ENCODE measurements at regions not wholly inside any gene's neighbourhood (a gene's known extent, or its start where the extent isn't known, plus 50 kb on each side); places are given as distances from the start of the nearest gene placed in this dataset.
"Not testable (repeated sequence)": the region's sequence is repeated elsewhere in the genome, so short reads cannot be mapped to it uniquely, and the experiment has no call there.

- Histone ChIP-seq H3K4me1 (ENCODE audit: control insufficient read depth in 3 of 3, insufficient read depth in 2 of 3, low read depth in 1 of 3, low read length in 2 of 3) (no peaks in the 10 kb centered on the region), H3K27ac (ENCODE audit: low read depth in 1 of 3, low read length in 2 of 3) (no peak overlapping the region), H3K36me3 (ENCODE audit: control insufficient read depth in 3 of 3, insufficient read depth in 2 of 3, low read depth in 1 of 3, low read length in 3 of 3) (no peaks in the 10 kb centered on the region), H3K4me3 (ENCODE audit: low read depth in 1 of 3, low read length in 3 of 3) (no peak overlapping the region), H3K9me3 (ENCODE audit: control insufficient read depth in 2 of 2, insufficient read depth in 1 of 2, low read depth in 1 of 2, low read length in 1 of 2) (no peaks in the 10 kb centered on the region), H3K27me3 (ENCODE audit: control insufficient read depth in 3 of 3, insufficient read depth in 3 of 3, low read length in 3 of 3) (peaks cover 0 to 16% (median 4%) of the 10 kb centered on the region in 3 donors)
- no peak for FAIRE-seq
- WGBS, 3 donors, result 63 to 82% (median 65%) methylated on average over 2 of the region's 2 CpGs
- no peak for DNase-seq
These were observed 110.0 kb upstream of the PABPC3 start for GRCh38 chr13:24985896-24986295.

GRCh38 chr13:24986826-24987225, 109.1 kb upstream of the PABPC3 start:
- no peaks in the 10 kb centered on the region for H3K4me1 ChIP-seq (ENCODE audit: control insufficient read depth in 3 of 3, insufficient read depth in 2 of 3, low read depth in 1 of 3, low read length in 2 of 3)
- peaks cover 0 to 16% (median 4%) of the 10 kb centered on the region in 3 donors for H3K27me3 ChIP-seq (ENCODE audit: control insufficient read depth in 3 of 3, insufficient read depth in 3 of 3, low read length in 3 of 3)
- H3K9me3 ChIP-seq (ENCODE audit: control insufficient read depth in 2 of 2, insufficient read depth in 1 of 2, low read depth in 1 of 2, low read length in 1 of 2), result no peaks in the 10 kb centered on the region
- DNase-seq (no peak), FAIRE-seq (no peak)
- 88 to 94% (median 89%) methylated on average over 9 of the region's 9 CpGs for WGBS, 3 donors
- H3K27ac ChIP-seq (ENCODE audit: low read depth in 1 of 3, low read length in 2 of 3), result no peak overlapping the region
- no peak overlapping the region for H3K4me3 ChIP-seq (ENCODE audit: low read depth in 1 of 3, low read length in 3 of 3)
- no peaks in the 10 kb centered on the region for H3K36me3 ChIP-seq (ENCODE audit: control insufficient read depth in 3 of 3, insufficient read depth in 2 of 3, low read depth in 1 of 3, low read length in 3 of 3)

- H3K27ac ChIP-seq (ENCODE audit: low read depth in 1 of 3, low read length in 2 of 3); H3K36me3 ChIP-seq (ENCODE audit: control insufficient read depth in 3 of 3, insufficient read depth in 2 of 3, low read depth in 1 of 3, low read length in 3 of 3); FAIRE-seq; DNase-seq; H3K4me3 ChIP-seq (ENCODE audit: low read depth in 1 of 3, low read length in 3 of 3); H3K4me1 ChIP-seq (ENCODE audit: control insufficient read depth in 3 of 3, insufficient read depth in 2 of 3, low read depth in 1 of 3, low read length in 2 of 3); H3K9me3 ChIP-seq (ENCODE audit: control insufficient read depth in 2 of 2, insufficient read depth in 1 of 2, low read depth in 1 of 2, low read length in 1 of 2): not testable (repeated sequence)
- WGBS, 3 donors, result 46 to 62% (median 50%) methylated on average over 6 of the region's 6 CpGs
- peaks cover 0 to 16% (median 4%) of the 10 kb centered on the region in 3 donors for H3K27me3 ChIP-seq (ENCODE audit: control insufficient read depth in 3 of 3, insufficient read depth in 3 of 3, low read length in 3 of 3)
These were observed 106.0 kb upstream of the PABPC3 start for GRCh38 chr13:24989959-24990358.

GRCh38 chr13:24992946-24993345, 103.0 kb upstream of the PABPC3 start:
- 73 to 89% (median 77%) methylated on average over 4 of the region's 4 CpGs for WGBS, 3 donors
- H3K27ac ChIP-seq (ENCODE audit: low read depth in 1 of 3, low read length in 2 of 3); H3K36me3 ChIP-seq (ENCODE audit: control insufficient read depth in 3 of 3, insufficient read depth in 2 of 3, low read depth in 1 of 3, low read length in 3 of 3); H3K9me3 ChIP-seq (ENCODE audit: control insufficient read depth in 2 of 2, insufficient read depth in 1 of 2, low read depth in 1 of 2, low read length in 1 of 2); DNase-seq; H3K27me3 ChIP-seq (ENCODE audit: control insufficient read depth in 3 of 3, insufficient read depth in 3 of 3, low read length in 3 of 3); FAIRE-seq; H3K4me1 ChIP-seq (ENCODE audit: control insufficient read depth in 3 of 3, insufficient read depth in 2 of 3, low read depth in 1 of 3, low read length in 2 of 3); H3K4me3 ChIP-seq (ENCODE audit: low read depth in 1 of 3, low read length in 3 of 3): not testable (repeated sequence)

- DNase-seq (peak; percentile 69 to 78), FAIRE-seq (peak; percentile 67)
- Histone ChIP-seq H3K4me1 (ENCODE audit: control insufficient read depth in 3 of 3, insufficient read depth in 2 of 3, low read depth in 1 of 3, low read length in 2 of 3) (no peaks in the 10 kb centered on the region), H3K9me3 (ENCODE audit: control insufficient read depth in 2 of 2, insufficient read depth in 1 of 2, low read depth in 1 of 2, low read length in 1 of 2) (no peaks in the 10 kb centered on the region), H3K27ac (ENCODE audit: low read depth in 1 of 3, low read length in 2 of 3) (no peak overlapping the region), H3K36me3 (ENCODE audit: control insufficient read depth in 3 of 3, insufficient read depth in 2 of 3, low read depth in 1 of 3, low read length in 3 of 3) (no peaks in the 10 kb centered on the region), H3K27me3 (ENCODE audit: control insufficient read depth in 3 of 3, insufficient read depth in 3 of 3, low read length in 3 of 3) (no peaks in the 10 kb centered on the region), H3K4me3 (ENCODE audit: low read depth in 1 of 3, low read length in 3 of 3) (no peak overlapping the region)
- 4 to 9% (median 4%) methylated on average over 6 of the region's 6 CpGs for WGBS, 3 donors
These were observed 100.6 kb upstream of the PABPC3 start for GRCh38 chr13:24995225-24995804.

GRCh38 chr13:24997367-24997967, 98.5 kb upstream of the PABPC3 start:
- Histone ChIP-seq H3K4me3 (ENCODE audit: low read depth in 1 of 3, low read length in 3 of 3) (no peak overlapping the region), H3K4me1 (ENCODE audit: control insufficient read depth in 3 of 3, insufficient read depth in 2 of 3, low read depth in 1 of 3, low read length in 2 of 3) (no peaks in the 10 kb centered on the region), H3K27ac (ENCODE audit: low read depth in 1 of 3, low read length in 2 of 3) (no peak overlapping the region), H3K27me3 (ENCODE audit: control insufficient read depth in 3 of 3, insufficient read depth in 3 of 3, low read length in 3 of 3) (peaks cover 0 to 4% (median 3%) of the 10 kb centered on the region in 3 donors), H3K9me3 (ENCODE audit: control insufficient read depth in 2 of 2, insufficient read depth in 1 of 2, low read depth in 1 of 2, low read length in 1 of 2) (no peaks in the 10 kb centered on the region), H3K36me3 (ENCODE audit: control insufficient read depth in 3 of 3, insufficient read depth in 2 of 3, low read depth in 1 of 3, low read length in 3 of 3) (no peaks in the 10 kb centered on the region)
- 29 to 30% (median 30%) methylated on average over 10 of the region's 10 CpGs for WGBS, 3 donors
- no peak for FAIRE-seq
- peak; percentile 27 to 35 for DNase-seq

- no peak for DNase-seq
- no peaks in the 10 kb centered on the region for H3K9me3 ChIP-seq (ENCODE audit: control insufficient read depth in 2 of 2, insufficient read depth in 1 of 2, low read depth in 1 of 2, low read length in 1 of 2)
- WGBS, 3 donors, result 79 to 86% (median 81%) methylated on average over 8 of the region's 8 CpGs
- no peaks in the 10 kb centered on the region for H3K36me3 ChIP-seq (ENCODE audit: control insufficient read depth in 3 of 3, insufficient read depth in 2 of 3, low read depth in 1 of 3, low read length in 3 of 3)
- peaks cover 0 to 4% (median 3%) of the 10 kb centered on the region in 3 donors for H3K27me3 ChIP-seq (ENCODE audit: control insufficient read depth in 3 of 3, insufficient read depth in 3 of 3, low read length in 3 of 3)
- no peak for FAIRE-seq
- H3K4me1 ChIP-seq (ENCODE audit: control insufficient read depth in 3 of 3, insufficient read depth in 2 of 3, low read depth in 1 of 3, low read length in 2 of 3), result no peaks in the 10 kb centered on the region
- H3K27ac ChIP-seq (ENCODE audit: low read depth in 1 of 3, low read length in 2 of 3), result no peak overlapping the region
- H3K4me3 ChIP-seq (ENCODE audit: low read depth in 1 of 3, low read length in 3 of 3), result no peak overlapping the region
These were observed 97.5 kb upstream of the PABPC3 start for GRCh38 chr13:24998433-24998832.

- no peaks in the 10 kb centered on the region for H3K36me3 ChIP-seq (ENCODE audit: control insufficient read depth in 3 of 3, insufficient read depth in 2 of 3, low read depth in 1 of 3, low read length in 3 of 3)
- no peak overlapping the region for H3K4me3 ChIP-seq (ENCODE audit: low read depth in 1 of 3, low read length in 3 of 3)
- peaks cover 0 to 4% (median 3%) of the 10 kb centered on the region in 3 donors for H3K27me3 ChIP-seq (ENCODE audit: control insufficient read depth in 3 of 3, insufficient read depth in 3 of 3, low read length in 3 of 3)
- no peak overlapping the region for H3K27ac ChIP-seq (ENCODE audit: low read depth in 1 of 3, low read length in 2 of 3)
- DNase-seq, result no peak
- 65 to 74% (median 69%) methylated on average over 11 of the region's 11 CpGs for whole genome bisulfite sequencing, 3 donors
- H3K9me3 ChIP-seq (ENCODE audit: control insufficient read depth in 2 of 2, insufficient read depth in 1 of 2, low read depth in 1 of 2, low read length in 1 of 2), result no peaks in the 10 kb centered on the region
- H3K4me1 ChIP-seq (ENCODE audit: control insufficient read depth in 3 of 3, insufficient read depth in 2 of 3, low read depth in 1 of 3, low read length in 2 of 3), result no peaks in the 10 kb centered on the region
- FAIRE-seq, result no peak
These were observed 94.3 kb upstream of the PABPC3 start for GRCh38 chr13:25001476-25002206.
